ENCODE measurements at regions not wholly inside any gene's neighbourhood (a gene's known extent, or its start where the extent isn't known, plus 50 kb on each side); places are given as distances from the start of the nearest gene placed in this dataset.

- CTCF ChIA-PET, result interaction anchor here (0.9 to 2.7 kb wide), 2 partner anchors 10 to 185 kb away, joined by 3 to 9 read pairs; no protein-coding TSS in a partner anchor
- no peak overlapping the region for H3K4me3 ChIP-seq (replicated peaks in 1 of 3; ENCODE audit: insufficient read depth in 1 of 3, low read depth in 1 of 3, low read length in 3 of 3)
- H3K9me1 ChIP-seq (replicated peaks; ENCODE audit: control insufficient read depth, extremely low read depth, insufficient read depth, low read length), result no peaks in the 10 kb centered on the region
- no peaks in the 10 kb centered on the region for H4K20me1 ChIP-seq (replicated peaks; ENCODE audit: control insufficient read depth, extremely low read depth, insufficient read depth, low read length)
- intact Hi-C loops (cut with micrococcal nuclease) (no loop called here), dilution Hi-C loops (cut with MboI; ENCODE audit: extremely low pct_ligation_motif_present, low sequenced_read_pairs) (no loop called here)
- no peaks in the 10 kb centered on the region for H3K4me1 ChIP-seq (ENCODE audit: control insufficient read depth, extremely low read depth, insufficient read depth, low read length)
- H3K9ac ChIP-seq (replicated peaks; ENCODE audit: extremely low read depth, insufficient read depth, low read length), result no peak overlapping the region
- H3K36me3 ChIP-seq (ENCODE audit: control insufficient read depth in 2 of 2, extremely low read depth in 1 of 2, insufficient read depth in 2 of 2, low read length in 2 of 2), result peaks cover 0 to 3% of the 10 kb centered on the region in 2 experiments
- no peak overlapping the region for H3K4me2 ChIP-seq (ENCODE audit: insufficient read depth, low read length)
- no peaks in the 10 kb centered on the region for H3K9me3 ChIP-seq (replicated peaks; ENCODE audit: control insufficient read depth, insufficient read depth, low read length)
- H3K27me3 ChIP-seq (ENCODE audit: control insufficient read depth in 2 of 2, insufficient read depth in 2 of 2, low read length in 2 of 2), result no peaks in the 10 kb centered on the region
- FAIRE-seq (no peak), DNase-seq (ENCODE audit: low read depth, low spot score) (no peak)
- H3K27ac ChIP-seq (ENCODE audit: insufficient read depth, low read depth, low read length), result no peak overlapping the region
- POLR2A ChIA-PET, result no interaction called here
- TF ChIP-seq FOS (IDR thresholded peaks at IDR 0.05; ENCODE audit: borderline replicate concordance, insufficient read depth, low read length), result no peak
- TF ChIP-seq POLR2A (IDR thresholded peaks at IDR 0.05; ENCODE audit: low read depth, low read length), result no peak
- no peak for TF ChIP-seq MAX (IDR thresholded peaks at IDR 0.05; ENCODE audit: insufficient read depth, insufficient read length)
- no peak for TF ChIP-seq EZH2 (IDR thresholded peaks at IDR 0.05; ENCODE audit: borderline replicate concordance, low read depth, low read length, severe bottlenecking)
- no peak for TF ChIP-seq GATA2 (IDR thresholded peaks at IDR 0.05; ENCODE audit: insufficient read depth, insufficient read length, low read depth, low read length)
- no peak for TF ChIP-seq JUN (IDR thresholded peaks at IDR 0.05; ENCODE audit: borderline replicate concordance, insufficient read depth, insufficient read length, low read depth)
- no peak for TF ChIP-seq CTCF (IDR thresholded peaks at IDR 0.05; ENCODE audit: extremely low read depth in 1 of 2, insufficient read depth in 1 of 2, low read depth in 1 of 2, low read length in 2 of 2)
- no peak for TF ChIP-seq MYC (IDR thresholded peaks at IDR 0.05; ENCODE audit: low read depth, low read length)
- no peak for TF ChIP-seq POLR2AphosphoS5 (IDR thresholded peaks at IDR 0.05; ENCODE audit: insufficient read depth, low read depth, low read length)
- peaks cover 2% of the 10 kb centered on the region for H3K79me2 ChIP-seq (ENCODE audit: control insufficient read depth, insufficient read depth, low read length)
- H2AFZ ChIP-seq (ENCODE audit: low read depth, low read length), result no peak overlapping the region
- BruUV-seq (replicated peaks), result no TSS peak
Observed at GRCh38 chr7:35894721-35895120, 93.9 kb downstream of the SEPTIN7 start.

Data from endothelial cell of umbilical vein (primary cell).